Chondrocyte (in vitro differentiated cells): ENCODE measurements at regions not wholly inside any gene's neighbourhood (a gene's known extent, or its start where the extent isn't known, plus 50 kb on each side); places are given as distances from the start of the nearest gene placed in this dataset.

Source experiments
- DNase-seq: peaks from one replicate; pipeline ENCODE4 v3.0.0; 2021; ENCODE audit warnings: mixed read lengths, low spot score
- H3K27ac Mint-ChIP-seq: one replicate; pipeline ENCODE4 v1.8.0; 2021; ENCODE audit warnings: mild to moderate bottlenecking, moderate library complexity, mixed read lengths; ENCODE audit not compliant: unreplicated experiment
- H3K27me3 Mint-ChIP-seq: 2 replicates; pipeline ENCODE4 v1.8.0; 2021; ENCODE audit warnings: low read depth, mixed read lengths
- H3K36me3 Mint-ChIP-seq: 2 replicates; pipeline ENCODE4 v1.8.0; 2021; ENCODE audit warnings: low read depth, mixed read lengths
- H3K4me1 Mint-ChIP-seq: 2 replicates; pipeline ENCODE4 v1.8.0; 2021; ENCODE audit warnings: low read depth, mild to moderate bottlenecking, mixed read lengths
- H3K4me3 Mint-ChIP-seq: one replicate; pipeline ENCODE4 v1.8.0; 2021; ENCODE audit warnings: mild to moderate bottlenecking, moderate library complexity, mixed read lengths; ENCODE audit not compliant: unreplicated experiment
- H3K9me3 Mint-ChIP-seq: 2 replicates; pipeline ENCODE4 v1.8.0; 2021; ENCODE audit warnings: low read depth, mixed read lengths
- CTCF ChIP-seq: fragments of 200-600 bp; sonication (generic); IDR thresholded peaks from 2 replicates; pipeline ENCODE4 v1.5.0; 2021; ENCODE audit warnings: antibody characterized with exemption, mild to moderate bottlenecking, moderate library complexity

GRCh38 chr4:96993560-96993959 is 1149.7 kb downstream of the STPG2 start:
- peaks cover 1% of the 10 kb centered on the region for H3K27me3 Mint-ChIP-seq
- H3K27ac Mint-ChIP-seq = no peak overlapping the region
- H3K4me3 Mint-ChIP-seq = no peak overlapping the region
- peaks cover 2% of the 10 kb centered on the region for H3K9me3 Mint-ChIP-seq
- no peak for TF ChIP-seq CTCF
- no peak for DNase-seq
- H3K36me3 Mint-ChIP-seq = no peaks in the 10 kb centered on the region
- H3K4me1 Mint-ChIP-seq = no peaks in the 10 kb centered on the region

GRCh38 chr4:97003715-97004114 is 1139.6 kb downstream of the STPG2 start:
- Mint-ChIP-seq H3K27ac (no peak overlapping the region), H3K27me3 (peaks cover 1% of the 10 kb centered on the region), H3K36me3 (no peaks in the 10 kb centered on the region), H3K4me3 (no peak overlapping the region), H3K4me1 (no peaks in the 10 kb centered on the region), H3K9me3 (no peaks in the 10 kb centered on the region)
- TF ChIP-seq CTCF = no peak
- DNase-seq = no peak

GRCh38 chr4:97013309-97013708 is 1130.0 kb downstream of the STPG2 start:
- Mint-ChIP-seq H3K27me3 (peaks cover 12% of the 10 kb centered on the region), H3K27ac (no peak overlapping the region), H3K9me3 (no peaks in the 10 kb centered on the region), H3K36me3 (no peaks in the 10 kb centered on the region), H3K4me3 (no peak overlapping the region), H3K4me1 (no peaks in the 10 kb centered on the region)
- no peak for TF ChIP-seq CTCF
- no peak for DNase-seq

GRCh38 chr4:97013711-97014110 is 1129.6 kb downstream of the STPG2 start:
- no peak overlapping the region for H3K4me3 Mint-ChIP-seq
- peaks cover 12% of the 10 kb centered on the region for H3K27me3 Mint-ChIP-seq
- H3K27ac Mint-ChIP-seq = no peak overlapping the region
- no peak for DNase-seq
- no peaks in the 10 kb centered on the region for H3K4me1 Mint-ChIP-seq
- no peaks in the 10 kb centered on the region for H3K9me3 Mint-ChIP-seq
- H3K36me3 Mint-ChIP-seq = no peaks in the 10 kb centered on the region
- TF ChIP-seq CTCF = no peak

- Mint-ChIP-seq H3K4me1 (no peaks in the 10 kb centered on the region), H3K27me3 (peaks cover 9% of the 10 kb centered on the region), H3K4me3 (no peak overlapping the region), H3K9me3 (no peaks in the 10 kb centered on the region), H3K27ac (no peak overlapping the region), H3K36me3 (no peaks in the 10 kb centered on the region)
- no peak for TF ChIP-seq CTCF
- DNase-seq = no peak
These were observed 1128.0 kb downstream of the STPG2 start for GRCh38 chr4:97015301-97015700.
